HG03196 (cell line): ENCODE measurements at regions not wholly inside any gene's neighbourhood (a gene's known extent, or its start where the extent isn't known, plus 50 kb on each side); places are given as distances from the start of the nearest gene placed in this dataset.

Experiments
- ATAC-seq: cut with Tn5 transposase; IDR thresholded peaks from one replicate; pipeline ENCODE4 v1.9.1; 2021; ENCODE audit not compliant: unreplicated experiment

GRCh38 chr13:106140476-106140875 lies 395.0 kb downstream of the EFNB2 start:
- ATAC-seq, result no peak

GRCh38 chr13:106139942-106140341 lies 395.5 kb downstream of the EFNB2 start:
- ATAC-seq, result no peak

- ATAC-seq, result no peak
Observed at GRCh38 chr13:106139377-106139776, 396.1 kb downstream of the EFNB2 start.

GRCh38 chr13:106138620-106139019 lies 396.8 kb downstream of the EFNB2 start:
- ATAC-seq, result no peak

GRCh38 chr13:106133025-106133424 lies 402.4 kb downstream of the EFNB2 start:
- ATAC-seq, result no peak

- ATAC-seq, result no peak
Observed at GRCh38 chr13:106132216-106132615, 403.2 kb downstream of the EFNB2 start.

GRCh38 chr13:106129993-106130392 lies 405.5 kb downstream of the EFNB2 start:
- ATAC-seq, result no peak

- no peak for ATAC-seq
Observed at GRCh38 chr13:106129273-106129672, 406.2 kb downstream of the EFNB2 start.

- ATAC-seq, result no peak
Observed at GRCh38 chr13:106122234-106122633, 413.2 kb downstream of the EFNB2 start.

GRCh38 chr13:106121173-106121754 lies 414.2 kb downstream of the EFNB2 start:
- no peak for ATAC-seq

- ATAC-seq, result no peak
Observed at GRCh38 chr13:106118996-106119395, 416.5 kb downstream of the EFNB2 start.

GRCh38 chr13:106118050-106118449 lies 417.4 kb downstream of the EFNB2 start:
- no peak for ATAC-seq

- no peak for ATAC-seq
Observed at GRCh38 chr13:106117640-106118039, 417.8 kb downstream of the EFNB2 start.

GRCh38 chr13:106117035-106117434 lies 418.4 kb downstream of the EFNB2 start:
- ATAC-seq, result no peak

- ATAC-seq, result no peak
Observed at GRCh38 chr13:106115081-106115480, 420.4 kb downstream of the EFNB2 start.

GRCh38 chr13:106113796-106114195 lies 421.7 kb downstream of the EFNB2 start:
- ATAC-seq, result no peak

GRCh38 chr13:106112191-106112590 lies 423.3 kb downstream of the EFNB2 start:
- no peak for ATAC-seq

GRCh38 chr13:106110241-106110855 lies 425.1 kb downstream of the EFNB2 start:
- ATAC-seq, result no peak

GRCh38 chr13:106109391-106109791 lies 426.1 kb downstream of the EFNB2 start:
- no peak for ATAC-seq

- no peak for ATAC-seq
Observed at GRCh38 chr13:106108346-106108745, 427.1 kb downstream of the EFNB2 start.

- no peak for ATAC-seq
Observed at GRCh38 chr13:106107061-106107460, 428.4 kb downstream of the EFNB2 start.

GRCh38 chr13:106105153-106105552 lies 430.3 kb downstream of the EFNB2 start:
- no peak for ATAC-seq

GRCh38 chr13:106104281-106104901 lies 431.1 kb downstream of the EFNB2 start:
- no peak for ATAC-seq
